ENCODE measurements at regions not wholly inside any gene's neighbourhood (a gene's known extent, or its start where the extent isn't known, plus 50 kb on each side); places are given as distances from the start of the nearest gene placed in this dataset.

DNA sequence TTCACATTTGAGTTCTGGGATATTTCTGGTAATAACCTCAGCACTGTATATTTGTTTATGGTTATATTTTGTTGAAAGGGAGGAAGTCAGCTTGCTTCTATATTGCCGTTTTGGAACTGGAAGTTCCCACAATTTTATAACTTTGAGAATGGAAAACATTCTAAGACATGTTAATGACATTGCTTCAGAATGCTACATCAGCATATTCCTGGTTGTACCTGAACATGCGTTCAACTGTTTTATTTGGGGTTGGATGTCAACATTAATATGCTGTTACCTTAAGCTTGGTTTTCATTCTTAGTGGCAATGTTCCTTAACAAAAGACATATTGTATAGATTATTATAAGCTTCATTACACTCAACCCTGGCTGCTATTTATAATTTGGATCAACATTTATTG, 489.4 kb upstream of the MAGEB18 start:
- no peaks in the 10 kb centered on the region for H3K27me3 Mint-ChIP-seq (ENCODE audit: unreplicated experiment)
- no peaks in the 10 kb centered on the region for H3K36me3 Mint-ChIP-seq (ENCODE audit: unreplicated experiment)
- no peaks in the 10 kb centered on the region for H3K9me3 Mint-ChIP-seq (ENCODE audit: unreplicated experiment)

DNA sequence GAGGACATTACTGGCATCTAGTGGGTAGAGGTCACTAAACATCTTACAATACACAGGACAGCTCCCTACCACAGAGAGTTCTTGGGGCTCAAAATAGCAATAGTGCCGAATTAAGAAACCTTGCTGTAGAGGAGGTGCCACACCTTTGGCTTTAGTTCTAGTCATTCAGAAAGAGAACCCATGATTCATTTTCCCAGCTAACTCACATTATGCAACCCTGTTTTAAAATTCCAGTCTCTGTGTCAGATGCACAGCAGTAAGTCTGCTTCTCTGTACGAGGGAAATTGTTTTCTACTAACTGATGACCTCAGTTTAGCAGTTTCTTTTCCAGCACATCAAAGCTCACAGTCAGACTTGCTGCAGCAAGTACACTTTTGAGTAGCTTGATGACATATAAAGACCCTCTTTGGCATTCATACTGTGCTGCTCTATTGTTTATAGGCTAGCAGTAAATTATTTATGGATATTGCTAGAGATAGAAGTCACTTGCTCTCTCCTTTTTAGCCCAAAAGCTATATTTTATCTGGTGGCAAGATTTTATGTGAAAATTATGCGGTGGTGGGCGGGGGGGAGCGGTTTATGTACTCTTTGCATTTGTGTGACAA, 487.8 kb upstream of the MAGEB18 start:
- Mint-ChIP-seq H3K4me1 (ENCODE audit: low read depth, unreplicated experiment) (no peaks in the 10 kb centered on the region), H3K9me3 (ENCODE audit: unreplicated experiment) (no peaks in the 10 kb centered on the region), H3K27me3 (ENCODE audit: unreplicated experiment) (no peaks in the 10 kb centered on the region), H3K27ac (ENCODE audit: unreplicated experiment) (no peak overlapping the region), H3K4me3 (ENCODE audit: unreplicated experiment) (no peak overlapping the region), H3K36me3 (ENCODE audit: unreplicated experiment) (no peaks in the 10 kb centered on the region)
- TF ChIP-seq, protein P1, sequence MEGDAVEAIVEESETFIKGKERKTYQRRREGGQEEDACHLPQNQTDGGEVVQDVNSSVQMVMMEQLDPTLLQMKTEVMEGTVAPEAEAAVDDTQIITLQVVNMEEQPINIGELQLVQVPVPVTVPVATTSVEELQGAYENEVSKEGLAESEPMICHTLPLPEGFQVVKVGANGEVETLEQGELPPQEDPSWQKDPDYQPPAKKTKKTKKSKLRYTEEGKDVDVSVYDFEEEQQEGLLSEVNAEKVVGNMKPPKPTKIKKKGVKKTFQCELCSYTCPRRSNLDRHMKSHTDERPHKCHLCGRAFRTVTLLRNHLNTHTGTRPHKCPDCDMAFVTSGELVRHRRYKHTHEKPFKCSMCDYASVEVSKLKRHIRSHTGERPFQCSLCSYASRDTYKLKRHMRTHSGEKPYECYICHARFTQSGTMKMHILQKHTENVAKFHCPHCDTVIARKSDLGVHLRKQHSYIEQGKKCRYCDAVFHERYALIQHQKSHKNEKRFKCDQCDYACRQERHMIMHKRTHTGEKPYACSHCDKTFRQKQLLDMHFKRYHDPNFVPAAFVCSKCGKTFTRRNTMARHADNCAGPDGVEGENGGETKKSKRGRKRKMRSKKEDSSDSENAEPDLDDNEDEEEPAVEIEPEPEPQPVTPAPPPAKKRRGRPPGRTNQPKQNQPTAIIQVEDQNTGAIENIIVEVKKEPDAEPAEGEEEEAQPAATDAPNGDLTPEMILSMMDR (IDR thresholded peaks at IDR 0.05; ENCODE audit: partially characterized antibody, unreplicated experiment) = no peak
- DNase-seq = no peak

More for the DNA sequence above, 489.4 kb upstream of the MAGEB18 start:
- Mint-ChIP-seq H3K4me1 (ENCODE audit: low read depth, unreplicated experiment) (no peaks in the 10 kb centered on the region), H3K27ac (ENCODE audit: unreplicated experiment) (no peak overlapping the region), H3K4me3 (ENCODE audit: unreplicated experiment) (no peak overlapping the region)
- TF ChIP-seq, protein P1 (IDR thresholded peaks at IDR 0.05; ENCODE audit: partially characterized antibody, unreplicated experiment) = no peak
- DNase-seq = no peak

DNA sequence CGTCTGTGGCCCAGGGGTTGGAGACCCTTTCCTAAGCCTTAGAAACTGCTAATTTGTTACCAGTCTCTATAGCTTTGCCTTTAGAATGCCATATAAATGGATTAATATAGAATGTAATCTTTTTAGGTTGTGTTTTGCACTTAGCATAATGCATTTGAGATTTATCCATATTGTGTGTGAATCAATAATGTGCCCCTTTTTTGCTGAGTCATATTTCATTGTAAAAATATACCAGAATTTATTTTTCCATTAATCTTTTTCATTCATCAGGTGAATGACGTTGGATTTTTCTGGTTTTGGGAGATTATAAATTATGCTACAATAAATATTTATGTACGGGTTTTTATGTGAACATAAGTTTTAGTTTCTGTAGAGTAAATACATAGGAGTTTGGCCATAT, 478.8 kb upstream of the MAGEB18 start:
- no peak for DNase-seq
- H3K36me3 Mint-ChIP-seq (ENCODE audit: unreplicated experiment) = no peaks in the 10 kb centered on the region
- H3K4me3 Mint-ChIP-seq (ENCODE audit: unreplicated experiment) = no peak overlapping the region
- H3K4me1 Mint-ChIP-seq (ENCODE audit: low read depth, unreplicated experiment) = peaks cover 4% of the 10 kb centered on the region
- TF ChIP-seq, protein P1 (IDR thresholded peaks at IDR 0.05; ENCODE audit: partially characterized antibody, unreplicated experiment) = no peak
- H3K27ac Mint-ChIP-seq (ENCODE audit: unreplicated experiment) = no peak overlapping the region
- H3K9me3 Mint-ChIP-seq (ENCODE audit: unreplicated experiment) = no peaks in the 10 kb centered on the region
- H3K27me3 Mint-ChIP-seq (ENCODE audit: unreplicated experiment) = no peaks in the 10 kb centered on the region

GRCh38 chrX:25663701-25664100, 474.4 kb upstream of the MAGEB18 start:
- no peaks in the 10 kb centered on the region for H3K9me3 Mint-ChIP-seq (ENCODE audit: unreplicated experiment)
- peak overlapping the region; percentile 23 for H3K27ac Mint-ChIP-seq (ENCODE audit: unreplicated experiment)
- TF ChIP-seq, protein P1 (IDR thresholded peaks at IDR 0.05; ENCODE audit: partially characterized antibody, unreplicated experiment) = no peak
- peaks cover 16% of the 10 kb centered on the region for H3K4me1 Mint-ChIP-seq (ENCODE audit: low read depth, unreplicated experiment)
- H3K27me3 Mint-ChIP-seq (ENCODE audit: unreplicated experiment) = no peaks in the 10 kb centered on the region
- DNase-seq = no peak
- no peaks in the 10 kb centered on the region for H3K36me3 Mint-ChIP-seq (ENCODE audit: unreplicated experiment)
- H3K4me3 Mint-ChIP-seq (ENCODE audit: unreplicated experiment) = no peak overlapping the region

- Mint-ChIP-seq H3K27ac (ENCODE audit: unreplicated experiment) (no peak overlapping the region), H3K4me1 (ENCODE audit: low read depth, unreplicated experiment) (peaks cover 16% of the 10 kb centered on the region), H3K9me3 (ENCODE audit: unreplicated experiment) (no peaks in the 10 kb centered on the region), H3K27me3 (ENCODE audit: unreplicated experiment) (no peaks in the 10 kb centered on the region), H3K4me3 (ENCODE audit: unreplicated experiment) (no peak overlapping the region), H3K36me3 (ENCODE audit: unreplicated experiment) (no peaks in the 10 kb centered on the region)
- TF ChIP-seq, protein P1 (IDR thresholded peaks at IDR 0.05; ENCODE audit: partially characterized antibody, unreplicated experiment) = no peak
- DNase-seq = no peak
These were observed 472.7 kb upstream of the MAGEB18 start for GRCh38 chrX:25665431-25665830.
